Upper lobe of left lung (tissue), 6 donors: ENCODE measurements at regions not wholly inside any gene's neighbourhood (a gene's known extent, or its start where the extent isn't known, plus 50 kb on each side); places are given as distances from the start of the nearest gene placed in this dataset.

Source experiments
- ATAC-seq, 2 donors: fragments of 200-7000 bp; cut with Tn5 transposase; one replicate each; pipeline ENCODE4 v1.9.1; 2022; ENCODE audit warnings: mild to moderate bottlenecking in 2 of 2, moderate library complexity in 2 of 2; ENCODE audit not compliant: low FRiP score in 2 of 2
- DNase-seq, 2 donors: peaks; one replicate each; pipeline ENCODE4 v3.0.0-alpha.2; 2019 to 2020
- H3K27ac ChIP-seq, 4 donors: fragments of 200-600 bp; sonication (generic); one replicate each; pipeline ENCODE4 v1.5.1; 2016 to 2019
- H3K27me3 ChIP-seq, 4 donors: fragments of 200-600 bp; sonication (generic); one replicate each; pipeline ENCODE4 v1.5.1; 2017 to 2019
- H3K36me3 ChIP-seq, 4 donors: fragments of 200-600 bp; sonication (generic); one replicate each; pipeline ENCODE4 v1.5.1; 2016 to 2019
- H3K4me1 ChIP-seq, 4 donors: fragments of 200-600 bp; sonication (generic); one replicate each; pipeline ENCODE4 v1.5.1; 2018 to 2019
- H3K4me3 ChIP-seq, 4 donors: fragments of 200-600 bp; sonication (generic); one replicate each; pipeline ENCODE4 v1.5.1; 2017 to 2019; ENCODE audit warnings: mild to moderate bottlenecking in 2 of 4, moderate library complexity in 1 of 4
- H3K9me3 ChIP-seq, 4 donors: fragments of 200-600 bp; sonication (generic); one replicate each; pipeline ENCODE4 v1.5.1; 2018 to 2019
- CTCF ChIP-seq, 6 experiments: fragments of 450-650 bp in 4 of 6; fragments of 200-600 bp in 2 of 6; sonication (generic) in 2 of 6; IDR thresholded peaks; one replicate each; pipeline ENCODE4 v1.5.1; 2016 to 2019; ENCODE audit warnings: antibody characterized with exemption in 6 of 6
- EP300 ChIP-seq, 4 donors: sonication (generic); formaldehyde crosslinking; IDR thresholded peaks; one replicate each; pipeline ENCODE4 v1.5.1; 2017; ENCODE audit warnings: antibody characterized with exemption in 4 of 4, control low read depth in 2 of 4
- POLR2A ChIP-seq, 4 donors: fragments of 450-650 bp; IDR thresholded peaks; one replicate each; pipeline ENCODE4 v1.5.1; 2016 to 2017; ENCODE audit warnings: antibody characterized with exemption in 4 of 4, mild to moderate bottlenecking in 2 of 4
- POLR2AphosphoS5 ChIP-seq, 2 donors: sonication (generic); formaldehyde crosslinking; IDR thresholded peaks; one replicate each; pipeline ENCODE4 v1.5.1; 2017; ENCODE audit warnings: antibody characterized with exemption in 2 of 2
- WGBS, 2 donors: methylation state at CpG; one replicate each; pipeline ENCODE4 v1.1.5; 2017 to 2018; 5-methylcytosine and 5-hydroxymethylcytosine counted together
- donor health status: DM: no; HTN: no; CAD: no; lungs with moderate emphysema.
- donor health status: DM: no; HTN: yes; CAD: no; lungs with severe emphysema.

- no peaks in the 10 kb centered on the region for H3K36me3 ChIP-seq
- no peaks in the 10 kb centered on the region for H3K27me3 ChIP-seq
- TF ChIP-seq POLR2AphosphoS5 (IDR thresholded peaks at IDR 0.05) (no peak), CTCF (IDR thresholded peaks at IDR 0.05) (no peak), EP300 (IDR thresholded peaks at IDR 0.05) (no peak), POLR2A (IDR thresholded peaks at IDR 0.05) (no peak)
- H3K4me3 ChIP-seq = no peak overlapping the region
- no peak overlapping the region for H3K27ac ChIP-seq
- 44 to 46% methylated on average over 3 of the region's 3 CpGs for WGBS, 2 donors
- DNase-seq (no peak), ATAC-seq (no peak)
- H3K4me1 ChIP-seq = peaks cover 0 to 7% (median 2%) of the 10 kb centered on the region in 4 donors
- H3K9me3 ChIP-seq = no peaks in the 10 kb centered on the region
Measured at GRCh38 chr11:122235615-122236014, 119.6 kb upstream of the BLID start.

GRCh38 chr11:122234780-122235179 is 118.8 kb upstream of the BLID start:
- DNase-seq (no peak), ATAC-seq (no peak)
- peaks cover 0 to 8% (median 5%) of the 10 kb centered on the region in 4 donors for H3K4me1 ChIP-seq
- no peaks in the 10 kb centered on the region for H3K36me3 ChIP-seq
- WGBS, 2 donors = 91 to 98% methylated on average over 3 of the region's 3 CpGs
- no peaks in the 10 kb centered on the region for H3K9me3 ChIP-seq
- H3K27ac ChIP-seq = no peak overlapping the region
- TF ChIP-seq POLR2A (IDR thresholded peaks at IDR 0.05) = no peak
- TF ChIP-seq CTCF (IDR thresholded peaks at IDR 0.05) = no peak
- TF ChIP-seq EP300 (IDR thresholded peaks at IDR 0.05) = no peak
- no peak for TF ChIP-seq POLR2AphosphoS5 (IDR thresholded peaks at IDR 0.05)
- no peaks in the 10 kb centered on the region for H3K27me3 ChIP-seq
- H3K4me3 ChIP-seq = no peak overlapping the region

GRCh38 chr11:122234257-122234656 is 118.2 kb upstream of the BLID start:
- Histone ChIP-seq H3K4me1 (peaks cover 0 to 13% (median 10%) of the 10 kb centered on the region in 4 donors), H3K27me3 (no peaks in the 10 kb centered on the region), H3K9me3 (no peaks in the 10 kb centered on the region), H3K4me3 (no peak overlapping the region), H3K27ac (no peak overlapping the region), H3K36me3 (no peaks in the 10 kb centered on the region)
- no peak for DNase-seq
- TF ChIP-seq EP300 (IDR thresholded peaks at IDR 0.05) = no peak
- no peak for TF ChIP-seq POLR2AphosphoS5 (IDR thresholded peaks at IDR 0.05)
- TF ChIP-seq POLR2A (IDR thresholded peaks at IDR 0.05) = no peak
- TF ChIP-seq CTCF (IDR thresholded peaks at IDR 0.05) = no peak
- no peak for ATAC-seq

GRCh38 chr11:122232985-122233384 is 117.0 kb upstream of the BLID start:
- Histone ChIP-seq H3K4me1 (peaks cover 0 to 15% (median 11%) of the 10 kb centered on the region in 4 donors), H3K4me3 (no peak overlapping the region), H3K36me3 (no peaks in the 10 kb centered on the region), H3K27ac (no peak overlapping the region), H3K9me3 (no peaks in the 10 kb centered on the region), H3K27me3 (no peaks in the 10 kb centered on the region)
- DNase-seq = no peak
- 92 to 97% methylated on average over 4 of the region's 4 CpGs for WGBS, 2 donors
- TF ChIP-seq POLR2A (IDR thresholded peaks at IDR 0.05) = no peak
- no peak for ATAC-seq

GRCh38 chr11:122230385-122230755 is 114.4 kb upstream of the BLID start:
- no peak for TF ChIP-seq EP300 (IDR thresholded peaks at IDR 0.05)
- TF ChIP-seq CTCF (IDR thresholded peaks at IDR 0.05) = no peak
- H3K4me1 ChIP-seq = peaks cover 0 to 11% (median 8%) of the 10 kb centered on the region in 4 donors
- no peak for ATAC-seq
- no peaks in the 10 kb centered on the region for H3K27me3 ChIP-seq
- no peak for DNase-seq
- no peak overlapping the region for H3K27ac ChIP-seq
- H3K36me3 ChIP-seq = no peaks in the 10 kb centered on the region
- peak overlapping the region in 1 of 4 donors; percentile 11 for H3K4me3 ChIP-seq
- H3K9me3 ChIP-seq = no peaks in the 10 kb centered on the region
- 58 to 69% methylated on average over 7 of the region's 7 CpGs for WGBS, 2 donors
